Dedifferentiated amniotic fluid mesenchymal stem cell (primary cell): ENCODE measurements at regions not wholly inside any gene's neighbourhood (a gene's known extent, or its start where the extent isn't known, plus 50 kb on each side); places are given as distances from the start of the nearest gene placed in this dataset.
"Not testable (repeated sequence)": the region's sequence is repeated elsewhere in the genome, so short reads cannot be mapped to it uniquely, and the experiment has no call there.

Experiments used
- DNase-seq: peaks from one replicate; pipeline ENCODE4 v3.0.0-alpha.2; 2016; ENCODE audit errors: extremely low spot score

- not testable (repeated sequence) for DNase-seq
Observed at GRCh38 chr21:10100873-10101272, 420.5 kb upstream of the TPTE start.

GRCh38 chr21:10119342-10119741 is 402.0 kb upstream of the TPTE start:
- not testable (repeated sequence) for DNase-seq

- not testable (repeated sequence) for DNase-seq
Observed at GRCh38 chr21:10119746-10120535, 401.4 kb upstream of the TPTE start.

GRCh38 chr21:10120536-10120934 is 400.8 kb upstream of the TPTE start:
- not testable (repeated sequence) for DNase-seq

- DNase-seq: peak; percentile 1
Observed at GRCh38 chr21:10120965-10121550, 400.3 kb upstream of the TPTE start.

- DNase-seq: not testable (repeated sequence)
Observed at GRCh38 chr21:10121816-10122455, 399.4 kb upstream of the TPTE start.

- DNase-seq: peak; percentile 1
Observed at GRCh38 chr21:10122801-10123507, 398.4 kb upstream of the TPTE start.

- DNase-seq: peak; percentile 12
Observed at GRCh38 chr21:10123508-10123885, 397.9 kb upstream of the TPTE start.

- DNase-seq: not testable (repeated sequence)
Observed at GRCh38 chr21:10125616-10126015, 395.8 kb upstream of the TPTE start.

GRCh38 chr21:10134119-10134518 is 387.3 kb upstream of the TPTE start:
- DNase-seq: not testable (repeated sequence)

GRCh38 chr21:10135879-10136278 is 385.5 kb upstream of the TPTE start:
- peak; percentile 10 for DNase-seq

- DNase-seq: not testable (repeated sequence)
Observed at GRCh38 chr21:10154178-10154577, 367.2 kb upstream of the TPTE start.
